ENCODE measurements at regions not wholly inside any gene's neighbourhood (a gene's known extent, or its start where the extent isn't known, plus 50 kb on each side); places are given as distances from the start of the nearest gene placed in this dataset.
"Not testable (repeated sequence)": the region's sequence is repeated elsewhere in the genome, so short reads cannot be mapped to it uniquely, and the experiment has no call there.

- no peaks in the 10 kb centered on the region for H3K4me1 ChIP-seq (ENCODE audit: insufficient read depth)
- no peaks in the 10 kb centered on the region for H3K36me3 ChIP-seq (replicated peaks; ENCODE audit: insufficient read depth, low read depth)
- no peak for TF ChIP-seq EZH2 (IDR thresholded peaks at IDR 0.05; ENCODE audit: borderline replicate concordance)
- TF ChIP-seq, protein P1, sequence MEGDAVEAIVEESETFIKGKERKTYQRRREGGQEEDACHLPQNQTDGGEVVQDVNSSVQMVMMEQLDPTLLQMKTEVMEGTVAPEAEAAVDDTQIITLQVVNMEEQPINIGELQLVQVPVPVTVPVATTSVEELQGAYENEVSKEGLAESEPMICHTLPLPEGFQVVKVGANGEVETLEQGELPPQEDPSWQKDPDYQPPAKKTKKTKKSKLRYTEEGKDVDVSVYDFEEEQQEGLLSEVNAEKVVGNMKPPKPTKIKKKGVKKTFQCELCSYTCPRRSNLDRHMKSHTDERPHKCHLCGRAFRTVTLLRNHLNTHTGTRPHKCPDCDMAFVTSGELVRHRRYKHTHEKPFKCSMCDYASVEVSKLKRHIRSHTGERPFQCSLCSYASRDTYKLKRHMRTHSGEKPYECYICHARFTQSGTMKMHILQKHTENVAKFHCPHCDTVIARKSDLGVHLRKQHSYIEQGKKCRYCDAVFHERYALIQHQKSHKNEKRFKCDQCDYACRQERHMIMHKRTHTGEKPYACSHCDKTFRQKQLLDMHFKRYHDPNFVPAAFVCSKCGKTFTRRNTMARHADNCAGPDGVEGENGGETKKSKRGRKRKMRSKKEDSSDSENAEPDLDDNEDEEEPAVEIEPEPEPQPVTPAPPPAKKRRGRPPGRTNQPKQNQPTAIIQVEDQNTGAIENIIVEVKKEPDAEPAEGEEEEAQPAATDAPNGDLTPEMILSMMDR (IDR thresholded peaks at IDR 0.05; ENCODE audit: poor library complexity) = no peak
- no peak for TF ChIP-seq EZH2phosphoT487 (IDR thresholded peaks at IDR 0.05; ENCODE audit: low read depth, severe bottlenecking, unreplicated experiment)
- no peak overlapping the region for H3K4me2 ChIP-seq
- 23% methylated on average over 4 of the region's 4 CpGs for WGBS (ENCODE audit: low lambda C conversion rate, missing lambda C conversion rate)
- H3K4me3 ChIP-seq = no peak overlapping the region
- no peaks in the 10 kb centered on the region for H3K9me3 ChIP-seq (ENCODE audit: low read depth)
- no peaks in the 10 kb centered on the region for H3K79me2 ChIP-seq
- no peaks in the 10 kb centered on the region for H3K9me2 ChIP-seq (replicated peaks; ENCODE audit: insufficient read depth)
- no peak for DNase-seq (ENCODE audit: low spot score)
- no peak overlapping the region for H3K27ac ChIP-seq
- H3K27me3 ChIP-seq = no peaks in the 10 kb centered on the region
- no peak overlapping the region for H2AFZ ChIP-seq
- H4K20me1 ChIP-seq (ENCODE audit: insufficient read depth, poor library complexity, severe bottlenecking) = no peaks in the 10 kb centered on the region
Measured at GRCh38 chr3:159378396-159379194, 576.7 kb downstream of the MFSD1 start.

- no peak for DNase-seq (ENCODE audit: low spot score)
- no peaks in the 10 kb centered on the region for H3K36me3 ChIP-seq (replicated peaks; ENCODE audit: insufficient read depth, low read depth)
- no peak overlapping the region for H2AFZ ChIP-seq
- WGBS (ENCODE audit: low lambda C conversion rate, missing lambda C conversion rate) = 66% methylated on average over 4 of the region's 4 CpGs
- H3K4me3 ChIP-seq = no peak overlapping the region
- H3K9me3 ChIP-seq (ENCODE audit: low read depth) = no peaks in the 10 kb centered on the region
- H3K9me2 ChIP-seq (replicated peaks; ENCODE audit: insufficient read depth) = no peaks in the 10 kb centered on the region
- H3K4me1 ChIP-seq (ENCODE audit: insufficient read depth) = no peaks in the 10 kb centered on the region
- no peaks in the 10 kb centered on the region for H3K79me2 ChIP-seq
- TF ChIP-seq, protein P1 (IDR thresholded peaks at IDR 0.05; ENCODE audit: poor library complexity) = no peak
- TF ChIP-seq EZH2 (IDR thresholded peaks at IDR 0.05; ENCODE audit: borderline replicate concordance) (no peak), EZH2phosphoT487 (IDR thresholded peaks at IDR 0.05; ENCODE audit: low read depth, severe bottlenecking, unreplicated experiment) (no peak)
- no peak overlapping the region for H3K4me2 ChIP-seq
- no peak overlapping the region for H3K27ac ChIP-seq
- H3K27me3 ChIP-seq = no peaks in the 10 kb centered on the region
- H4K20me1 ChIP-seq (ENCODE audit: insufficient read depth, poor library complexity, severe bottlenecking) = no peaks in the 10 kb centered on the region
Measured at GRCh38 chr3:159380891-159381290, 579.0 kb downstream of the MFSD1 start.

GRCh38 chr3:159390656-159391212 is 588.9 kb downstream of the MFSD1 start:
- H3K27ac ChIP-seq = no peak overlapping the region
- H3K4me2 ChIP-seq = no peak overlapping the region
- TF ChIP-seq EZH2phosphoT487 (IDR thresholded peaks at IDR 0.05; ENCODE audit: low read depth, severe bottlenecking, unreplicated experiment) = no peak
- TF ChIP-seq, protein P1 (IDR thresholded peaks at IDR 0.05; ENCODE audit: poor library complexity) = no peak
- TF ChIP-seq EZH2 (IDR thresholded peaks at IDR 0.05; ENCODE audit: borderline replicate concordance) = no peak
- no peak overlapping the region for H3K4me3 ChIP-seq
- H4K20me1 ChIP-seq (ENCODE audit: insufficient read depth, poor library complexity, severe bottlenecking) = no peaks in the 10 kb centered on the region
- H3K9me3 ChIP-seq (ENCODE audit: low read depth) = no peaks in the 10 kb centered on the region
- H2AFZ ChIP-seq = no peak overlapping the region
- H3K79me2 ChIP-seq = no peaks in the 10 kb centered on the region
- no peaks in the 10 kb centered on the region for H3K9me2 ChIP-seq (replicated peaks; ENCODE audit: insufficient read depth)
- no peaks in the 10 kb centered on the region for H3K4me1 ChIP-seq (ENCODE audit: insufficient read depth)
- no peak for DNase-seq (ENCODE audit: low spot score)
- H3K36me3 ChIP-seq (replicated peaks; ENCODE audit: insufficient read depth, low read depth) = no peaks in the 10 kb centered on the region
- no peaks in the 10 kb centered on the region for H3K27me3 ChIP-seq
- WGBS (ENCODE audit: low lambda C conversion rate, missing lambda C conversion rate) = 63% methylated on average over 1 of the region's 1 CpG

DNA sequence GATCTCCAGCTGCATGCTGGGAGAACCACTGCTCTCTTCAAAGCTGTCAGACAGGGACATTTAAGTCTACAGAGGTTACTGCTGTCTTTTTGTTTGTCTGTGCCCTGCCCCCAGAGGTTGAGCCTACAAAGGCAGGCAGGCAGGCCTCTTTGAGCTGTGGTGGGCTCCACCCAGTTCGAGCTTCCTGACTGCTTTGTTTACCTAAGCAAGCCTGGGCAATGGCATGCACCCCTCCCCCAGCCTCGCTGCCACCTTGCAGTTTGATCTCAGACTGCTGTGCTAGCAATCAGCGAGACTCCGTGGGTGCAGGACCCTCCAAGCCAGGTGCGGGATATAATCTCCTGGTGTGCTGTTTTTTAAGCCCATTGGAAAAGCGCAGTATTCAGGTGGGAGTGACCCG is 591.0 kb upstream of the IL12A start:
- not testable (repeated sequence) for H3K36me3 ChIP-seq (replicated peaks; ENCODE audit: insufficient read depth, low read depth); H3K4me1 ChIP-seq (ENCODE audit: insufficient read depth); H3K4me2 ChIP-seq; H3K27ac ChIP-seq; H3K9me2 ChIP-seq (replicated peaks; ENCODE audit: insufficient read depth); H3K27me3 ChIP-seq; H4K20me1 ChIP-seq (ENCODE audit: insufficient read depth, poor library complexity, severe bottlenecking); H2AFZ ChIP-seq; DNase-seq (ENCODE audit: low spot score); H3K9me3 ChIP-seq (ENCODE audit: low read depth); H3K79me2 ChIP-seq; H3K4me3 ChIP-seq
- 80% methylated on average over 7 of the region's 7 CpGs for WGBS (ENCODE audit: low lambda C conversion rate, missing lambda C conversion rate)

Data from hepatocyte (in vitro differentiated cells).